Astrocyte of the spinal cord (primary cell): ENCODE measurements at regions not wholly inside any gene's neighbourhood (a gene's known extent, or its start where the extent isn't known, plus 50 kb on each side); places are given as distances from the start of the nearest gene placed in this dataset.
A peak's percentile ranks its signal among the peaks of the same experiment; 100 is the strongest.

Experiments
- DNase-seq: peaks from one replicate; pipeline ENCODE4 v3.0.0; 2011; ENCODE audit warnings: low read depth, low spot score
- H3K4me3 ChIP-seq: 2 replicates; pipeline ENCODE4 v1.5.1; 2011; ENCODE audit warnings: low read depth, mild to moderate bottlenecking, low read length, moderate library complexity
- CTCF ChIP-seq: IDR thresholded peaks from 2 replicates; pipeline ENCODE4 v1.5.1; 2012; ENCODE audit warnings: low read depth, mild to moderate bottlenecking, low read length, inconsistent platforms
- in situ Hi-C: cut with HindIII; loops from 2 replicates; pipeline ENCODE4 v1.10.0; 2017; ENCODE audit warnings: low sequenced_read_pairs

DNA sequence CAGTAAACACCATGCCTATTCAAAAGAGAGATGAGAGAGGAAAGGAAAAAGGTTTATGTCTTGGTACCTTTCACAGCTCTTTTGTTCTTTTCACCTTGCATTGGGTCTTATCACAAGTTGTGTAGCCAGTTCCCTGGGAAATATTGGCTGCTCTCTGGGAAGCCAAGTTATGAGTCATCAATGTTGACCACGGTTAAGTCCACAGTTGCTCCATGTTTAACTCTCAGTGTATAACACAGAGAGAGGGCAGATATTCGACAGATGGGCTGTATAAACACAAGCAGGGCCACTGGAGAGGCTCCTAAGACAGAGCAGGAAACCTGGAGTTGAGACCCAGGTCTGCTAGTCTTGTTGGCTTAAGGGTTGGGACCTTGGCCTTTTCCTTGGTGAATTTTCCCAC, 718.6 kb downstream of the QKI start:
- DNase-seq: peak; percentile 64
- in situ Hi-C loops: no loop called here
- H3K4me3 ChIP-seq: no peak overlapping the region
- TF ChIP-seq CTCF: no peak

GRCh38 chr6:164130585-164130984, 716.1 kb downstream of the QKI start:
- in situ Hi-C loops: no loop called here
- H3K4me3 ChIP-seq: no peak overlapping the region
- TF ChIP-seq CTCF: no peak
- DNase-seq: no peak

DNA sequence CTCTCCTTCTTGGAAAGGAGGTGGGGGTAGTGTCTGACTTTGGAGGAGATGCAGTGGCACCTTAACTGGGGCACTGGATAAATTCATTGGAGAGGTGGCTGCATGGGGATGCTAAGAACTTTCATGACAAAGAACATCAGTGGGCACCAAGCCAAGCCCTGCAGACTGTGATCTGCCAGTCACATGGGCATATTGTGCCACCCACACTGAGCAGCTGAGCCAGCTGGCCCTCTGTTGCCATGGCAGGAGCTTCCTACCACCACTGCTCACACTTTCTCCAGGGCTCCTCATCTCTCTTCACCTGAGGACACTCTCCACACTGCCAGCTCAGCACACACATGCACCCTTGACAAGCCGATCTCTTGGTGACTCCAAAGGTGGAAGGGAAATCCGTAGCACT, 715.6 kb downstream of the QKI start:
- in situ Hi-C loops: no loop called here
- no peak for DNase-seq
- H3K4me3 ChIP-seq: no peak overlapping the region
- no peak for TF ChIP-seq CTCF

DNA sequence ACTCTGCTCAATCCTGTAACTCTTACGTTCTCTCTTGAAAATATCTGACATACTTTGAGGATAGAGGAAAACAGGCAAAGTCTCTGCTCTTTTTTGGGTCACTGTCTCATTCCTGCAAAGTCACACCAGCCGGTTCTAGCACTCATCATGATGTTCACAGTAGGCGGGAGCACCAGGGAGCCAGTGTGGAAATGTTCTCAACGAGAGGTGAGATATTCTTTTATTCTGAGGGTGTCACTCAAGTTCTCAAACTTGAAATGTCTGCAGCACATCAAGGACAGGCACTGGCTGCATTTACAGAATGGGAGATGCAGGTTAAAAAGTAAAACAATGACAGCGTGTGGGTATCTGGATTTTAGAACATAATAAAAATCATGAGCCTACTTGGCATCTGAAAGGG, 714.7 kb downstream of the QKI start:
- DNase-seq: no peak
- no peak overlapping the region for H3K4me3 ChIP-seq
- in situ Hi-C loops: no loop called here
- TF ChIP-seq CTCF: no peak

- in situ Hi-C loops: no loop called here
- TF ChIP-seq CTCF: no peak
- no peak overlapping the region for H3K4me3 ChIP-seq
- DNase-seq: no peak
These were observed 713.6 kb downstream of the QKI start for GRCh38 chr6:164128101-164128500.

DNA sequence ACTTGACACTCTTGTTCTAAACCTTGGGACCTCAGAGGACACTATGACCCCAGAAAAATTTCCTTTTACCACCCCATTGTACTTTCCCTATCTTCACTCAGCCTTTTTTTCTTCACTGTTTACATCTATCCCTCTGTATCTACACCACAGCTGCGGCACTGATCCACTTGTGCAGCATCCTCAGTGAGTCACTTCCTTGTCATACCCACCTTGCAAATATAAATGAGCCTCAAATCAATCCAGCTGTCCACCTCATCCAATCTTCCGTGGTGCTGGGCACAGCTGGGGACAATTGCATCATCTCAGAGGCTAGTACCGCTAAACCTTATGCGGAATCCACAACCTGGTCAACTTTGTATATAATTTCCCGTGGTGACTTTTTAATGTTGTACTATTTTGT, 710.5 kb downstream of the QKI start:
- TF ChIP-seq CTCF: no peak
- in situ Hi-C loops: no loop called here
- H3K4me3 ChIP-seq: no peak overlapping the region
- DNase-seq: no peak

GRCh38 chr6:164124473-164124872, 710.0 kb downstream of the QKI start:
- DNase-seq: no peak
- in situ Hi-C loops: no loop called here
- TF ChIP-seq CTCF: no peak
- H3K4me3 ChIP-seq: no peak overlapping the region
